Neuronal stem cell (in vitro differentiated cells): ENCODE measurements at regions not wholly inside any gene's neighbourhood (a gene's known extent, or its start where the extent isn't known, plus 50 kb on each side); places are given as distances from the start of the nearest gene placed in this dataset.
A peak's percentile ranks its signal among the peaks of the same experiment; 100 is the strongest.

Source experiments
- DNase-seq: peaks from one replicate; pipeline ENCODE4 v3.0.0-alpha.2; 2013; ENCODE audit warnings: low spot score
- H2AFZ ChIP-seq: one replicate; pipeline ENCODE4 v1.6.1; 2013; ENCODE audit warnings: mild to moderate bottlenecking, low read length, inconsistent platforms
- H2AK5ac ChIP-seq: 2 replicates; pipeline ENCODE4 v1.6.1; 2013; ENCODE audit warnings: low read depth, mild to moderate bottlenecking, inconsistent platforms, low read length, moderate library complexity, mixed read lengths
- H2BK120ac ChIP-seq: 2 replicates; pipeline ENCODE4 v1.6.1; 2013; ENCODE audit warnings: low read depth, mild to moderate bottlenecking, inconsistent platforms, low read length, moderate library complexity, mixed read lengths
- H2BK12ac ChIP-seq: one replicate; pipeline ENCODE4 v1.6.1; 2013; ENCODE audit warnings: low read length, inconsistent platforms
- H2BK15ac ChIP-seq: 2 replicates; pipeline ENCODE4 v1.6.1; 2013; ENCODE audit warnings: mild to moderate bottlenecking, low read length, inconsistent platforms, mixed read lengths
- H2BK5ac ChIP-seq: one replicate; pipeline ENCODE4 v1.6.1; 2013; ENCODE audit warnings: inconsistent platforms, mild to moderate bottlenecking, low read length, moderate library complexity
- H3K14ac ChIP-seq: one replicate; pipeline ENCODE4 v1.6.1; 2013; ENCODE audit warnings: low read length, inconsistent platforms
- H3K18ac ChIP-seq: 2 replicates; pipeline ENCODE4 v1.6.1; 2013; ENCODE audit warnings: low read length, inconsistent platforms
- H3K23ac ChIP-seq: 2 replicates; pipeline ENCODE4 v1.6.1; 2013; ENCODE audit warnings: low read depth, mild to moderate bottlenecking, mixed read lengths, low read length, inconsistent platforms; ENCODE audit not compliant: poor library complexity
- H3K27ac ChIP-seq: replicated peaks from 3 replicates; pipeline ENCODE4 v1.5.1; 2013; ENCODE audit warnings: low read length, inconsistent platforms
- H3K27me3 ChIP-seq, 3 experiments: 2 replicates each; pipeline ENCODE4 v1.6.1; 2013; ENCODE audit warnings: low read length in 3 of 3, mild to moderate bottlenecking in 2 of 3, inconsistent platforms in 1 of 3, low read depth in 1 of 3, mixed read lengths in 1 of 3, moderate library complexity in 1 of 3; ENCODE audit not compliant: control insufficient read depth in 3 of 3, insufficient read depth in 3 of 3
- H3K36me3 ChIP-seq, 2 donors: replicated peaks in 1 of 2; 2 replicates each; pipeline ENCODE4 v1.6.1; 2013; ENCODE audit warnings: low read length in 2 of 2; ENCODE audit not compliant: control insufficient read depth in 2 of 2, insufficient read depth in 2 of 2
- H3K4ac ChIP-seq: 2 replicates; pipeline ENCODE4 v1.6.1; 2013; ENCODE audit warnings: inconsistent platforms, mild to moderate bottlenecking, low read length, moderate library complexity
- H3K4me1 ChIP-seq, 2 donors: 1 replicate in 1 of 2; 2 replicates in 1 of 2; pipeline ENCODE4 v1.6.1; 2013; ENCODE audit warnings: low read length in 2 of 2, low read depth in 1 of 2; ENCODE audit not compliant: control insufficient read depth in 2 of 2, insufficient read depth in 1 of 2
- H3K4me2 ChIP-seq: one replicate; pipeline ENCODE4 v1.6.1; 2013; ENCODE audit warnings: mild to moderate bottlenecking, low read length, inconsistent platforms; ENCODE audit not compliant: insufficient read depth, poor library complexity, severe bottlenecking
- H3K4me3 ChIP-seq, 2 donors: 2 replicates each; pipeline ENCODE4 v1.5.1; 2013; ENCODE audit warnings: low read length in 2 of 2, mild to moderate bottlenecking in 2 of 2, inconsistent platforms in 1 of 2, moderate library complexity in 1 of 2
- H3K79me1 ChIP-seq: one replicate; pipeline ENCODE4 v1.6.1; 2013; ENCODE audit warnings: low read depth, mild to moderate bottlenecking, inconsistent platforms, low read length, moderate library complexity
- H3K9ac ChIP-seq: one replicate; pipeline ENCODE4 v1.6.1; 2013; ENCODE audit warnings: mild to moderate bottlenecking, low read depth, low read length, inconsistent platforms; ENCODE audit not compliant: poor library complexity
- H3K9me3 ChIP-seq, 2 donors: replicated peaks in 1 of 2; 2 replicates each; pipeline versions ENCODE3 to v1.6.1; 2013; ENCODE audit warnings: low read length in 2 of 2, mild to moderate bottlenecking in 2 of 2, inconsistent platforms in 1 of 2, low read depth in 1 of 2, mixed read lengths in 1 of 2, moderate library complexity in 1 of 2; ENCODE audit not compliant: control insufficient read depth in 2 of 2, insufficient read depth in 1 of 2
- H4K8ac ChIP-seq: one replicate; pipeline ENCODE4 v1.6.1; 2013; ENCODE audit warnings: low read depth, mild to moderate bottlenecking, inconsistent platforms, low read length, moderate library complexity
- H4K91ac ChIP-seq: one replicate; pipeline ENCODE4 v1.6.1; 2013; ENCODE audit warnings: low read length, low read depth, mild to moderate bottlenecking, inconsistent platforms; ENCODE audit not compliant: poor library complexity
- WGBS, 2 donors: extraction: QIAGEN DNeasy Blood & Tissue Kit; methylation state at CpG; one replicate each; pipeline ENCODE4 v1.1.7; 2013; ENCODE audit warnings: missing lambda C conversion rate in 2 of 2, mixed read lengths in 1 of 2; ENCODE audit not compliant: insufficient read length in 2 of 2, insufficient replicate concordance in 1 of 2; ENCODE audit errors: extremely low coverage in 2 of 2; 5-methylcytosine and 5-hydroxymethylcytosine counted together

DNA sequence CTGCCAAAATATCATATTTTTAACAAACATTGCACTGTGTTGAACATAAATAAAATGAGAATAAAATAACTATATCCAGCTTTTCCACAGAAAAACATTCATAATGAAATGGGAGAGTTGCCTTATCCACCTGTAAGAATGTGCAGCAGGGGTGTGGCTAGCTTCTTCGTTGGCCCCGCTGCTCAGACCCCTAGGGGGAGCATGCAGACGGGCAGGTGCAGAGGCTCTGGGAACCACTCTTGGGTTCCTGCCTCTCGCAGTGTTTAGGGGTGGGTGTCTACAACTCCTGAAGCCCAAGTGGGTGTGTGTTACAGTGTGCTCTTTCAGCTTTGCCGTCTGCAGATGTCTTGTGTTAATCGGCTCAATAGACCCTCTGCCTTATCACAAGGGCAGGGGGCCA, 121.7 kb downstream of the SLITRK5 start:
- Histone ChIP-seq H3K79me1 (no peaks in the 10 kb centered on the region), H3K27me3 (no peaks in the 10 kb centered on the region), H2AFZ (peak overlapping the region; percentile 45), H3K14ac (no peak overlapping the region), H4K8ac (no peak overlapping the region), H3K4me3 (no peak overlapping the region), H3K4me2 (no peak overlapping the region), H3K27ac (no peak overlapping the region), H2AK5ac (no peak overlapping the region), H2BK120ac (no peak overlapping the region), H3K4me1 (no peaks in the 10 kb centered on the region), H3K23ac (no peak overlapping the region), H3K9ac (no peak overlapping the region), H2BK15ac (no peak overlapping the region), H3K18ac (no peak overlapping the region), H3K4ac (no peak overlapping the region), H2BK12ac (no peak overlapping the region), H3K36me3 (no peaks in the 10 kb centered on the region), H3K9me3 (no peaks in the 10 kb centered on the region), H2BK5ac (no peak overlapping the region), H4K91ac (no peak overlapping the region)
- WGBS, 2 donors: no CpG with 5 or more reads among the region's 6 CpGs
- DNase-seq: no peak

DNA sequence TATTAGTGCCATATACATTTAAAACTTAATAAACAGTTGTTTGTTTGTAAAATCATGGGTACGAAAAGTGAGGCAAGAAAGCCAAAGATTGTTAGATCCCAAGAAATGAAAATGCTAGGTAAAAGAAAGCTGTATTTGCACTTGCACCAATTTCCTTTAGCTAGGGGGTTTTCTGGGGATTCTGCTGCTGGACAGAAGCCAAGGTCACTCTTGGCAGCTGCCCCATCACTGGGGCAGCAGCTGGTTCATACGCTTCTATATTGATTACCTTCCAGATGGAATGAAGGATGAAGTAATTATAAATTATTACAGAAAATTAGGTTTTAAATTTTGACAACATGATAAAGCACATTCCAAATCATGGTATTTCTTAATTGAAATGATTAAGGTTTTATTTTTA, 127.4 kb downstream of the SLITRK5 start:
- Histone ChIP-seq H2AK5ac (no peak overlapping the region), H3K27ac (no peak overlapping the region), H3K18ac (no peak overlapping the region), H3K36me3 (no peaks in the 10 kb centered on the region), H3K9ac (no peak overlapping the region), H2BK15ac (no peak overlapping the region), H2AFZ (no peak overlapping the region), H4K8ac (no peak overlapping the region), H4K91ac (no peak overlapping the region), H3K79me1 (no peaks in the 10 kb centered on the region), H3K23ac (no peak overlapping the region), H3K4ac (no peak overlapping the region), H3K4me2 (no peak overlapping the region), H3K4me3 (no peak overlapping the region), H3K9me3 (no peaks in the 10 kb centered on the region), H3K27me3 (no peaks in the 10 kb centered on the region), H2BK12ac (no peak overlapping the region), H2BK5ac (no peak overlapping the region), H3K14ac (no peak overlapping the region), H2BK120ac (no peak overlapping the region), H3K4me1 (no peaks in the 10 kb centered on the region)
- DNase-seq: no peak
- WGBS, 2 donors: no CpG with 5 or more reads among the region's 2 CpGs

DNA sequence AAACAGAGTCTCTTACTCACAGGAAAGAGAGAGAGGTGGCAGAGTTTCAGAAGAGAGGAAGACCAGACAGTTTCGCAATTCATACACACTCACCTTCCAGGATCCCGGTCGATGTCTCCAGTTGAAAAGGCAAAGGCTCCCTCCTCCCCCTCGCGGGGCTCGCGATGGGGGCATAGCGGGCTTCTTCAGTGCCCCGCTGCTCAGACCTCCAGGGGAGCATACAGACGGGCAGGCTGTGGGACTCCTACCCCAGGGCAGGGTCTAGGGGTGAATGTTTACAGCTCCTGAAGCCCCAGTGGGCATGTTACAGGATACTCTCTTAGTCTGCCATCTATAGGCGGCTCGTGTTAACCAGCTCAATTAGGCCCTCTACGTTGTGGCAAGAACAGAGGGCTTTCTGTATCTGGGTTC, 139.2 kb downstream of the SLITRK5 start:
- Histone ChIP-seq H2BK12ac (no peak overlapping the region), H2BK120ac (no peak overlapping the region), H2BK15ac (peak overlapping the region; percentile 71), H3K4me1 (no peaks in the 10 kb centered on the region), H3K4ac (no peak overlapping the region), H2BK5ac (no peak overlapping the region), H3K79me1 (no peaks in the 10 kb centered on the region), H3K9me3 (no peaks in the 10 kb centered on the region), H4K91ac (no peak overlapping the region), H4K8ac (no peak overlapping the region), H3K14ac (no peak overlapping the region), H3K9ac (no peak overlapping the region), H3K4me3 (no peak overlapping the region), H2AFZ (peak overlapping the region; percentile 38), H3K23ac (no peak overlapping the region), H2AK5ac (no peak overlapping the region), H3K18ac (no peak overlapping the region), H3K36me3 (no peaks in the 10 kb centered on the region), H3K4me2 (peak overlapping the region; percentile 49), H3K27me3 (peaks cover 0 to 2% (median 0%) of the 10 kb centered on the region in 3 experiments), H3K27ac (no peak overlapping the region)
- no peak for DNase-seq
- WGBS, 2 donors: no CpG with 5 or more reads among the region's 13 CpGs

DNA sequence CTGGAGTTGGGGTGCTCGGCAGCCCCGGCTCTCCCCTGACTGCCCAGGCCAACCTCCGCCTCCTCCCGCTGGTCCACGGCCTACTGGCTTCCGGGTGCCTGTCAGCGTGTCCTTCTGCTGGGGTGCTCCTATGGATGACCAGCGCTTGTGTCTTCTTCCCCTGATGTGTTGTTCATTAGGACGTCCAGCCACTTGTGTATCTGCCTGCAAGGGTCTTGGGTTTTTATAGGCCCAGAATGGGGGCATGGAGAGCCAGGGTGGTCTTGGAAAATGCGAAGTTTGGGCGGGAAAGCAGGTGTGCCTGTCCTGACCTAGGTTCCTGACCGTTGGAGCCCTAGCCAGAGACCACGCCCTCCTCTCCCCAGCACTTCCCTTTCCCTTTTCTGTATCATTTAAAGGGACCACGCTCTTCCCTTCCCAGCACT, 139.8 kb downstream of the SLITRK5 start:
- DNase-seq: no peak
- Histone ChIP-seq H3K4me1 (no peaks in the 10 kb centered on the region), H3K14ac (no peak overlapping the region), H3K27me3 (no peaks in the 10 kb centered on the region), H3K36me3 (no peaks in the 10 kb centered on the region), H3K4me3 (no peak overlapping the region), H3K4me2 (no peak overlapping the region), H2BK120ac (no peak overlapping the region), H3K18ac (peak overlapping the region; percentile 70), H2BK12ac (no peak overlapping the region), H3K4ac (no peak overlapping the region), H3K27ac (no peak overlapping the region), H2AFZ (peak overlapping the region; percentile 38), H4K91ac (no peak overlapping the region), H3K79me1 (no peaks in the 10 kb centered on the region), H3K9ac (no peak overlapping the region), H2BK15ac (peak overlapping the region; percentile 71), H2BK5ac (no peak overlapping the region), H2AK5ac (no peak overlapping the region), H3K9me3 (no peaks in the 10 kb centered on the region), H3K23ac (no peak overlapping the region), H4K8ac (no peak overlapping the region)
- no CpG with 5 or more reads among the region's 14 CpGs for WGBS, 2 donors
